NCI-H1694 (cell line): ENCODE measurements at regions not wholly inside any gene's neighbourhood (a gene's known extent, or its start where the extent isn't known, plus 50 kb on each side); places are given as distances from the start of the nearest gene placed in this dataset.
A peak's percentile ranks its signal among the peaks of the same experiment; 100 is the strongest.
"Not testable (repeated sequence)": the region's sequence is repeated elsewhere in the genome, so short reads cannot be mapped to it uniquely, and the experiment has no call there.

ENCODE experiments used
- DNase-seq: peaks from one replicate; lab custom pipeline; 2025; lab: John Stamatoyannopoulos, UW

GRCh38 chr2:60246583-60246982 lies 306.9 kb downstream of the BCL11A start:
- DNase-seq, result no peak

GRCh38 chr2:60234274-60234986 lies 319.0 kb downstream of the BCL11A start:
- DNase-seq, result no peak

GRCh38 chr2:60230596-60230995 lies 322.9 kb downstream of the BCL11A start:
- DNase-seq, result no peak

GRCh38 chr2:60230037-60230436 lies 323.4 kb downstream of the BCL11A start:
- no peak for DNase-seq

GRCh38 chr2:60226943-60227342 lies 326.5 kb downstream of the BCL11A start:
- no peak for DNase-seq

GRCh38 chr2:60226191-60226590 lies 327.3 kb downstream of the BCL11A start:
- no peak for DNase-seq

GRCh38 chr2:60223859-60224258 lies 329.6 kb downstream of the BCL11A start:
- no peak for DNase-seq

- DNase-seq, result no peak
Observed at GRCh38 chr2:60221098-60221497, 332.4 kb downstream of the BCL11A start.

- no peak for DNase-seq
Observed at GRCh38 chr2:60219536-60219935, 333.9 kb downstream of the BCL11A start.

GRCh38 chr2:60216452-60216995 lies 336.9 kb downstream of the BCL11A start:
- DNase-seq, result no peak

- DNase-seq, result peak; percentile 45
Observed at GRCh38 chr2:60215386-60215901, 338.0 kb downstream of the BCL11A start.

- DNase-seq, result peak; percentile 55
Observed at GRCh38 chr2:60214626-60214875, 338.9 kb downstream of the BCL11A start.

GRCh38 chr2:60213865-60214625 lies 339.4 kb downstream of the BCL11A start:
- peak; percentile 76 for DNase-seq

- no peak for DNase-seq
Observed at GRCh38 chr2:60212181-60212945, 341.1 kb downstream of the BCL11A start.

GRCh38 chr2:60189006-60189405 lies 364.4 kb downstream of the BCL11A start:
- not testable (repeated sequence) for DNase-seq

GRCh38 chr2:60175290-60175689 lies 378.2 kb downstream of the BCL11A start:
- DNase-seq, result no peak

- DNase-seq, result no peak
Observed at GRCh38 chr2:60174146-60174545, 379.3 kb downstream of the BCL11A start.

GRCh38 chr2:60172801-60173200 lies 380.7 kb downstream of the BCL11A start:
- DNase-seq, result no peak

- no peak for DNase-seq
Observed at GRCh38 chr2:60170272-60170671, 383.2 kb downstream of the BCL11A start.

GRCh38 chr2:60168247-60168646 lies 385.2 kb downstream of the BCL11A start:
- no peak for DNase-seq

GRCh38 chr2:60167089-60167488 lies 386.4 kb downstream of the BCL11A start:
- DNase-seq, result no peak

- DNase-seq, result no peak
Observed at GRCh38 chr2:60163691-60164090, 389.8 kb downstream of the BCL11A start.

GRCh38 chr2:60159519-60159918 lies 393.9 kb downstream of the BCL11A start:
- no peak for DNase-seq
